Loucy (cell line): ENCODE measurements at regions not wholly inside any gene's neighbourhood (a gene's known extent, or its start where the extent isn't known, plus 50 kb on each side); places are given as distances from the start of the nearest gene placed in this dataset.
A peak's percentile ranks its signal among the peaks of the same experiment; 100 is the strongest.

Experiments used
- H2AFZ ChIP-seq: fragments of 200-600 bp; sonication (generic); 2 replicates; pipeline ENCODE4 v1.6.0; 2016; ENCODE audit warnings: antibody characterized with exemption, mild to moderate bottlenecking, low read length, moderate library complexity
- H3F3A ChIP-seq: fragments of 200-600 bp; 2 replicates; pipeline ENCODE4 v1.6.0; 2016; ENCODE audit warnings: antibody characterized with exemption, low read depth, mild to moderate bottlenecking
- H3K27me3 ChIP-seq: fragments of 200-600 bp; sonication (generic); 2 replicates; pipeline ENCODE4 v1.6.1; 2014; ENCODE audit warnings: low read length, mild to moderate bottlenecking; ENCODE audit not compliant: insufficient read depth, poor library complexity, severe bottlenecking
- H3K36me3 ChIP-seq: fragments of 200-600 bp; sonication (generic); 2 replicates; pipeline ENCODE4 v1.6.1; 2016; ENCODE audit warnings: low read length; ENCODE audit not compliant: insufficient read depth
- H3K4me1 ChIP-seq: fragments of 200-600 bp; sonication (generic); 2 replicates; pipeline ENCODE4 v1.5.1; 2014; ENCODE audit warnings: low read length, mild to moderate bottlenecking; ENCODE audit not compliant: insufficient read depth, poor library complexity, severe bottlenecking
- H3K4me2 ChIP-seq: fragments of 200-600 bp; sonication (generic); 2 replicates; pipeline ENCODE4 v1.6.0; 2014; ENCODE audit warnings: antibody characterized with exemption, low read length, low read depth, mild to moderate bottlenecking; ENCODE audit not compliant: poor library complexity, severe bottlenecking
- H3K4me3 ChIP-seq: fragments of 200-600 bp; sonication (generic); 2 replicates; pipeline ENCODE4 v1.5.1; 2014; ENCODE audit warnings: low read length, mild to moderate bottlenecking, mixed read lengths; ENCODE audit not compliant: poor library complexity, severe bottlenecking
- H3K79me2 ChIP-seq: fragments of 200-600 bp; sonication (generic); 2 replicates; pipeline ENCODE4 v1.6.1; 2014; ENCODE audit warnings: low read length; ENCODE audit not compliant: insufficient read depth
- H3K9ac ChIP-seq: fragments of 200-600 bp; sonication (generic); 2 replicates; pipeline ENCODE4 v1.6.0; 2014; ENCODE audit warnings: mild to moderate bottlenecking, low read depth, low read length, moderate library complexity; ENCODE audit not compliant: poor library complexity, severe bottlenecking
- H3K9me2 ChIP-seq: fragments of 200-600 bp; sonication (generic); replicated peaks from 2 replicates; pipeline ENCODE4 v1.6.1; 2016; ENCODE audit warnings: low read depth, low read length, mixed read lengths
- H3K9me3 ChIP-seq: fragments of 200-600 bp; sonication (generic); 2 replicates; pipeline ENCODE4 v1.6.1; 2014; ENCODE audit warnings: mild to moderate bottlenecking, antibody characterized with exemption, low read length, low read depth; ENCODE audit not compliant: insufficient read depth
- H4K20me1 ChIP-seq: fragments of 200-600 bp; sonication (generic); 2 replicates; pipeline ENCODE4 v1.6.0; 2014; ENCODE audit warnings: antibody characterized with exemption, low read length, mild to moderate bottlenecking; ENCODE audit not compliant: insufficient read depth, poor library complexity, severe bottlenecking
- CTCF ChIP-seq: fragments of 200-600 bp; sonication (generic); conservative IDR thresholded peaks from 2 replicates; pipeline ENCODE4 v1.5.1; 2014; ENCODE audit warnings: mild to moderate bottlenecking, antibody characterized with exemption, low read length
- EZH2phosphoT487 ChIP-seq: fragments of 200-600 bp; IDR thresholded peaks from 2 replicates; pipeline ENCODE4 v1.6.1; 2018; ENCODE audit warnings: antibody characterized with exemption, mild to moderate bottlenecking, moderate library complexity, borderline replicate concordance

- H2AFZ ChIP-seq, result no peak overlapping the region
- no peaks in the 10 kb centered on the region for H3F3A ChIP-seq
- H4K20me1 ChIP-seq, result no peaks in the 10 kb centered on the region
- no peaks in the 10 kb centered on the region for H3K9me2 ChIP-seq
- no peak overlapping the region for H3K4me2 ChIP-seq
- H3K27me3 ChIP-seq, result no peaks in the 10 kb centered on the region
- no peaks in the 10 kb centered on the region for H3K36me3 ChIP-seq
- H3K4me1 ChIP-seq, result peaks cover 33% of the 10 kb centered on the region
- H3K9me3 ChIP-seq, result no peaks in the 10 kb centered on the region
- H3K79me2 ChIP-seq, result no peaks in the 10 kb centered on the region
- H3K4me3 ChIP-seq, result no peak overlapping the region
- no peak overlapping the region for H3K9ac ChIP-seq
- TF ChIP-seq EZH2phosphoT487 (no peak), CTCF (no peak)
Observed at GRCh38 chr7:65471587-65471986, 97.9 kb downstream of the ZNF92 start.

GRCh38 chr7:65475040-65475726 is 101.5 kb downstream of the ZNF92 start:
- peak overlapping the region; percentile 39 for H2AFZ ChIP-seq
- no peaks in the 10 kb centered on the region for H3K9me2 ChIP-seq
- H3F3A ChIP-seq, result no peaks in the 10 kb centered on the region
- TF ChIP-seq EZH2phosphoT487, result no peak
- no peak for TF ChIP-seq CTCF
- no peaks in the 10 kb centered on the region for H3K27me3 ChIP-seq
- H3K4me3 ChIP-seq, result peak overlapping the region; percentile 57
- peak overlapping the region; percentile 74 for H3K9ac ChIP-seq
- peak overlapping the region; percentile 73 for H3K4me2 ChIP-seq
- H3K79me2 ChIP-seq, result no peaks in the 10 kb centered on the region
- H4K20me1 ChIP-seq, result no peaks in the 10 kb centered on the region
- H3K36me3 ChIP-seq, result no peaks in the 10 kb centered on the region
- no peaks in the 10 kb centered on the region for H3K9me3 ChIP-seq
- H3K4me1 ChIP-seq, result peaks cover 44% of the 10 kb centered on the region

- H3K4me2 ChIP-seq, result peak overlapping the region; percentile 73
- H3F3A ChIP-seq, result no peaks in the 10 kb centered on the region
- no peaks in the 10 kb centered on the region for H3K79me2 ChIP-seq
- H3K4me3 ChIP-seq, result peak overlapping the region; percentile 57
- no peaks in the 10 kb centered on the region for H3K36me3 ChIP-seq
- H3K4me1 ChIP-seq, result peaks cover 44% of the 10 kb centered on the region
- no peaks in the 10 kb centered on the region for H3K9me3 ChIP-seq
- peak overlapping the region; percentile 74 for H3K9ac ChIP-seq
- no peaks in the 10 kb centered on the region for H4K20me1 ChIP-seq
- no peaks in the 10 kb centered on the region for H3K27me3 ChIP-seq
- TF ChIP-seq CTCF (no peak), EZH2phosphoT487 (no peak)
- H2AFZ ChIP-seq, result peak overlapping the region; percentile 39
- H3K9me2 ChIP-seq, result no peaks in the 10 kb centered on the region
Observed at GRCh38 chr7:65475734-65476319, 102.2 kb downstream of the ZNF92 start.
